HG03575 (cell line): ENCODE measurements at regions not wholly inside any gene's neighbourhood (a gene's known extent, or its start where the extent isn't known, plus 50 kb on each side); places are given as distances from the start of the nearest gene placed in this dataset.
"Not testable (repeated sequence)": the region's sequence is repeated elsewhere in the genome, so short reads cannot be mapped to it uniquely, and the experiment has no call there.

ENCODE experiments used
- ATAC-seq: cut with Tn5 transposase; IDR thresholded peaks from one replicate; pipeline ENCODE4 v1.9.1; 2021; ENCODE audit not compliant: unreplicated experiment, insufficient number of reproducible peaks, low FRiP score; ENCODE audit errors: extremely low read depth

DNA sequence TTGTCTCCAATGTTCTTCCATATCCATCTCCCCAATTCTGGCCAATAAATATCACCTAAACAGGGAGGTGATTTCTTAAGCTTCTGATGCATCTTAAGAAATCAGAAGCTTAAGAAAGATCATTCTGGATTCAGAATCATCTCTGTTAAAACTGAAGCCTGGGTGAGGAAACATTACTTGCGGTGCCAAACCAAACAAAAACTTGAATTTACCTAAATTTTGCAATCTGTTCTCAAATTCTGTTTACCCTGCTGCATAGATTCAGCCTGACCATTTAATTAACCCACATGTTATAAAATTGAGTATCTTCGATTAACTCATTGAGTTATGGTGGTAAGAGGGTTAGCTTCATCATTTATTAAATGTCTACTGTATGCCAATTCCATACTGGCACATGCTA, 204.4 kb upstream of the ZNF385D start:
- ATAC-seq = no peak

DNA sequence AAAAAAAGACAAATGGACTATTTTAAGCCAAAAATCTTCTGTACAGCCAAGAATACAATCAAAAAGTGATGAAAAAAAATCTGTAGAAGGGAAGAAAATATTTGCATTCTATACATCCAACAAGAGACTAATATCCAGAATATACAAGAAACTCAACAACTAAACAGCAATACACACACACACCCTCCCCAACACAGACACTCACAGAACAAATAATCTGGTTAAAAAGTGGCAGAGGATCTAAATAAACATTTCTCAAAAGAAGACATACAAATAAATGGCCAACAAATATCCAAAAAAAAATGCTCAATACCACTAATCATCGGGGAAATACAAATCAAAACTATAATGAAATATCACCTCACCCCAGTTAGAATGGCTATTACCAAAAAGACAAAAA, 209.0 kb upstream of the ZNF385D start:
- no peak for ATAC-seq

DNA sequence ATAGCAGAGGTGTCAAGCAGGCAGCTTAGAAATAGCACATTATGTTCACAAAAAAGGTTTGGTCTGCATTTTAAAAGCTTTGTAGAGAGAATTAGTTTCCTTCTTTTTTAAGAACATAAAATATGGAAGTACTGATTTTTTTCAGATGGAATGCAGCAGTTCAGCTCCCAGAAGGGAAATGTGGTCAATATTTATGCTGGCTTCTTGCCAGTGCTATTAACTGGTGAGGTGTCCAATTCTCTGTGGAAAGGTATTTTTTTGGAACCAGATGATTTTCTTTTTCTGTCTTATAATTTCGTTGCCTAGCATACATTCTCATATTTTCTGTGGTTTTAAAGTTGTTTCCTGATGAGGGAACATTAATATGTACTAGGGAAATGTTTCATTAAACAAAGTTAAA, 211.4 kb upstream of the ZNF385D start:
- ATAC-seq = no peak

DNA sequence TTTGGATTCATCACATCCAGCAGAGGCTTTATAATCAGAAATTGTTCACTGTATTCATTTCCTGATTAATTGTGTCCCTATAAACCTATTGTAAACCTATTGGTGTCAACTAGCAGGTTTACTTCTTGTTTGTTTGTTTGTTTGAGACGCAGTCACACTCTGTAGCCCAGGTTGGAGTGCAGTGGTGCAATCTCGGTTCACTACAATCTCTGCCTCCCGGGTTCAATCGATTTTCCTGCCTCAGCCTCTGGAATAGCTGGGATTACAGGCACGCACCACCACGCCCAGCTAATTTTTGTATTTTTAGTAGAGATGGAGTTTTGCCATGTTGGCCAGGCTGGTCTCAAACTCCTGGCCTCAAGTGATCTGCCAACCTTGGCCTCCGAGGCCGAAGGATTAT, 215.4 kb upstream of the ZNF385D start:
- not testable (repeated sequence) for ATAC-seq

DNA sequence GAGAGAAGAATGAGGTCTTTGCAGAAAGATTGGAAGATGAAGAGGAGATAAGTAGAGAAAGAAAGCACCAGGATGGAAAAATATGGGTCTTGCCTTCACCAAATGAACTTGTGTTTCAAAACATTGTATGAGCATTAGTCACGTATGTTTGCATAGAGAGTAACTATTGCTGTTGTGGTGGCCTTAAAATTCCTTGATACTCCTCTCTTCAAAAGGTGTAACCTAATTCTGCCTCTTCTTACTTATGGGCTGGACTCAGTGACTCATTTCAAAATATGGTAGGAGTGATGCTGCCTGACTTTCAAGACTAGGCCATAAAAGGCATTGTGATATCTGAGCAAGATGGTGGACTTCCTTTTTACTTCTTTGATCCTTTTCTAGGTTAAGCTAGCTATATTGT, 228.7 kb upstream of the ZNF385D start:
- ATAC-seq = no peak

DNA sequence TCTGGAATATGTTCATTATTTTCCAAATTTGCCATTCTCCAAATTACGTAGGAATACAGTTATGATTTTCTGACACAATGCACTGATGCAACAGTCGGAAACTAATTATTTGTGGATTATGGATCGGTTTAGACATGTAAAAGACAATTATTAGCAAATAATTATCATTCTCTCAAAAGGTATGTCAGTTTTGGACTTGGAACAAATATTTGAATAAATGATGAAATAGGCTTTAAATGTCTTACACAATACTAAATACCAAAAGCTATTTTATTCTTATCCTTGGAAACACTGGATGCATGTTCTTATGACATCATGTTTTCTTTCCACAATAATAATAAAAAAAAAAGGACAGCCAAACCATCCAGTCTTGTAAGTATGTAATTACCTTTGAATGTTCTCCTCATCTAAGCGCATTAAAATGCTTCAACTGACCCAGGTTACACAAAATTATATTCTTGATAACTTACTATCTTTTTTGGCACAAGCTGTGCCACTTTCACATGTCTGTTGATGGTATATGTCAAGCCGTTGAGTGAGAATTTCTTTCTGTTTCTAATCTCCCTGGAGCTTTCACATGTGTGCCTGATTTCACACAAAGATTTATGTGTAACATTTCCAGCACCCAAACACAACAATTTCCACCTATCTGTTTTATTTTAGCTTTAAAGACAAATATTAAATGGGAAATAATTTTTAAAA, 238.5 kb upstream of the ZNF385D start:
- no peak for ATAC-seq

DNA sequence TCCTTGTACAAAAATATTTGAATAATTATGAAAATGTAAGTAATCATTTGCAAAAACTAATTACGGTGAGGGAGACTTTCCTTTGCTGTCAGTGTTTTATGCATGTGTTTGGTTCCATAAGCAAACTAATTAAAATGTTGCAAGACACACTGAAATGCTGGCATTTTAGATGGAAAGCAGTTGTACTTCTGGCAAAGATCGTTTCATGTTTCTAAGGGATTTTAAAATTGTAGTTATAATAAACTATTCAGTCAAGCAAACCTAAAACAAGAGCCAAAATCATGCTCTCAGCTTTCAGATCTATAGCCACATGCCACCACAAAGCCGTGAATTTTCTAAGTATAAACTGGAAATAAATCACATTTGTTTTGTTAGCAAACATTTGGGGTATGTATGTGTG, 240.1 kb upstream of the ZNF385D start:
- ATAC-seq = no peak

DNA sequence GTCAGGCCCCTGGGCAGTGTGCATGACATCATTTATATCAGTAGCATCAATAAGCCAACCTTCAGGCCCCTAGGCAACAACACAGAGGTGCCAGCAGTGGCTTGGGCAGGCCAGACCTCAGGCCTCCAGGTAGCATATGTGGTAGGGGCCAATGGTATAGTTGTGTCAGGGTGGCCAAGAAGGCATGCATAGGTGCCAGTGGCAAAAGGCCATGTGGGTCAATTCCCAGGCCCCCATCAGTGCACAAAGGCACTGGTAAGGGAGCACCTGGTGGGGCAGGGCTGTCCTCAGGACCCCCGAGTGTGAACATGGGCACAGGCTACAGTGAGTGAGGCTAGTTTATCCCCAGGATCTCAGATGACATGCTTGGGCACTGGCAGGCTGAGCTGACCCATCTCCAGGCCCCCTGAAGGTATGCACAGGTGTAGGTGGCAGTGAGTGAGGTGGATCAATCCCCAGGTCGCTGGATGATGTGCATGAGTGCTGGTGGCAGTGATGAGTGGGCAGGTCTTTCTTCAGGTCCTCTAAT, 244.1 kb upstream of the ZNF385D start:
- ATAC-seq = no peak

DNA sequence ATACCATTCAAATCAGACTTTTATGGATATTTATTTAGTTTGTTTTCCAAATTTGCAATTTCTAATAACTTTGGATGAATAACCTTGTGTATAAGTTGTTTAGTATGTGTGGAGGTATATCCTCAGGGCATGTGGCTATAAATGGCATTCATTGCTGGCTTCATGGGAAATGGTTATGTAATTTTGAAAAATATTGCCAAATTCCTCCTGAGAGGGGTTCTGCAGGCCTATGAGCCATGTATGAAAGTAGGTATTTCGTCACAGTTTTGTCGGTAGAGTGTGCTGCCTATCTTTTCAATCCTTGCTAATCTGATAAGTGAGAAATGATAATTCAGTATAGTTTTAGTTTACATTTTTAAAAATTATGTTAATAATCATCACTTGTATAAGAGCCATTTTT, 256.4 kb upstream of the ZNF385D start:
- ATAC-seq = no peak

DNA sequence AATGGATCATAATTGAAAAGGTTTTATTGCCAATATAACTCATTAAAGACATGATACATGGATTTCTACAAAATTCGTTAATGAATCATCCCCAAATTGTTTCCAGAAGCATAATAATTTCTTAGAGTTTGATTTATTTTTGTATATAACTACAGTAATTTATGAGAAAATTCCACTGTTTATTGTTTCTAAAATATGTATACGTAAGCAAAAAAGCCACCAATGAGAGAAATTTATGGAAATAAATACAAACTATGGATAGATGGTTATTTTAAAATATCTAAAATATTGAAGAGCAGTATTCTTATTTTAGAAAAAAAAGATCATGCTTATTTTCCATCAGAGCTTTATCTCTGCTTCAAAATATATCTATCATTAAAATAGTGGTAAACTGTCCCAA, 260.0 kb upstream of the ZNF385D start:
- no peak for ATAC-seq

DNA sequence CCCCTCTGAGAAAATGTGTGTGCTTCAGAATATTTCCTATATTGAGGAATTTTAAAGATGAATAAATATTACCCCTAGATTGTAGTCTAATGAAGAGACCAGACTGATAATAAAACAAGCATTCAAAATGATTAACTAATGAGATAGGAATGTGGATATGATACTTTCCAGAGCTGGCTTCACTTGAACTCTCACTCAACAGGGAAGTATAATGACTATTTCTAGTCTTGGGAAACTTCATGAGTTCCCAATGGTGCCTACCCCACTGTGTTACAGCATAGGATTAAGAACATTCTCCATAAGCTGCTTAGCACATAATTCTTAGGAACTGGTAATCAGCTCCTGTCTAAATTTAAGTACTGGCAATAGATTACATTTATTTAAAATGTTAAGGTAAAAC, 261.5 kb upstream of the ZNF385D start:
- no peak for ATAC-seq

DNA sequence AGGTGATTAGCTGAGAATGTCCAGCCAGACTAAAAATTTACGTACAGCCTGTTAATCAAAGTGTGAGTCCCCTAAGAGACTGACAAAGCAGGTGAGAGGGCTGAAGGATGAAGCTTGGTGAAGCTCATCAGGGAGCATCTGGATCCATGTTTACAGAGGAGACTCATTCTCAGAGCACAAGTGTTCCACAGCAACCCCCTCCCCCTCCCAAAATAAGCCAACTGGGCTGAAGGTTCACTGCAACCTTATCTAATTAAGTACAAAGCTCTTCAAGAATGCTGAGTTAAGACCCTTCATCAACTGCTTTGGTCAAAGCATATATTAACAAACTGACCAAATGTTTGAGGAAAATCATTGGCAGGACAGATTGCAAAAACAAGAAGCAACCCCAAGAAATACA, 262.6 kb upstream of the ZNF385D start:
- no peak for ATAC-seq

DNA sequence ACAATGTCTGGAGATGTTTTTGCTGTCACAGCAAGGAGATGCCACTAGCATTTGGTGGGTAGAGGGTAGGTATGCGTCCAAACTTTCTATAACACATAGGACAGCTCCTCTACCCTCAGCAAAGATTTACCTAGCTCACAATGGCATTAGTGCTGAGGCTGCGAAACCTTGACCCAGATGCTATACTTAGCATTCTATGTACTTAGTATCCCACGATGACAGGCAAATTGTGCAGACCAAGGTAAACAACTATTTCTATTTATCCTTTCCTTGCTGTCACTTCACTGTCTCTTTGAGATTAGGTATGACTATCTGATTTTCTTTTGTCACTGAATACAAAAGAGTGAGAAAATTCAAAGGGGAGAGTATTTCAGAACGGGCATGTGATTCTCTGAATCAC, 265.2 kb upstream of the ZNF385D start:
- no peak for ATAC-seq

DNA sequence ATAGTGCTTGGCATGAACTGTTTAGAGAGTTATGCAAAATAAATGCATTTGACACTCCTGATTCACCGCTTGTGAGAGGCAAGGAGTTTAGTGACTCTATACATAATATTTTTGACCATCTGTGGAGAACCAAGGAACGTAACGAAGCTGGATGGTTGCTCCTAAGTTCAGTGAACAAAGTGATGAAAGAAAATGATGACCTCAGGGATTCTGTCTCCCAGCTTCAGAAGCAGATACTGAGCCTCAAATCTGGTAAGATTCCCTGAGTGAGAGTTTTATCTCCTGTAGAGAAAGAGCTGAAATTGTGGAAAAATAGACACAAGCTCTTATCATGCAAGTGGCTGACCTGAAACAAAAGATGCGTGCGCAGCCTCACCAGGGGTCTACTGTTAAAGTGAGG, 273.6 kb upstream of the ZNF385D start:
- ATAC-seq = not testable (repeated sequence)

DNA sequence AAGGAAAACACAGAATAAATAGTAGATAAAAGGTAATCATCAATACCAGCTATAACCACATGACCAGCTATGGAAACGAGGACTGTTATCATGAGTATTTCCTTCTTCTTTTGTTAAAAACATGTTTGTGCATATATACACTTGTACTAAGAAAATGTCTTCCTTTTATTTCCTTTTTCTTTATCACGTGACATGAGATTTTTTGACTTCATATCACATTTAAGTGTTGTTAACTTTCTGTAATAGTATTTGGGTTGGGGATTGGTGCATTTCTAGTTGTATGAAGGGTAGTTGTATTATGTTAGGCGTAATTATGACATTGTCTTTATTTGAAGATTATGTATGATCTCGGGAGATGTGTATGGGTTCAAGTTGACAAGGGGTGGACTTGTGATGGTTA, 278.5 kb upstream of the ZNF385D start:
- ATAC-seq = no peak

DNA sequence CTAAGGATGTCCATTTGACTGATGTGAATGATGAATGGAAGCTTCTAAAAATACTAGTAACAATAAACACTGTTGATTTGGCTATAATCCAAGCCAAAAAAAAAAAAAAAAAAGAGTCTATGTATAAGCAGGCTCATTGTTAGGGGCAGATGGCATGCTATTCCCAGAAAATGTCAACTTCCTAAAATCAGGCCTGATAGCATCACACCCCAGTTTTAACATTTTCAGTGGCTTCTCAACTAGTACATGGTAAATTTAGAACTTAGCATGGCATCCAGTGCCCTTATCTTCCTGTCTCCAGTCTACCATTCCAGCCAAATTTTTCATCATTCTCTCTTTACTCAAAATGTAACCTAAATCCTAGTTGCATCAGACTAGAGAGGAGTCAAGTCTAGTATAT, 288.2 kb upstream of the ZNF385D start:
- ATAC-seq = no peak

DNA sequence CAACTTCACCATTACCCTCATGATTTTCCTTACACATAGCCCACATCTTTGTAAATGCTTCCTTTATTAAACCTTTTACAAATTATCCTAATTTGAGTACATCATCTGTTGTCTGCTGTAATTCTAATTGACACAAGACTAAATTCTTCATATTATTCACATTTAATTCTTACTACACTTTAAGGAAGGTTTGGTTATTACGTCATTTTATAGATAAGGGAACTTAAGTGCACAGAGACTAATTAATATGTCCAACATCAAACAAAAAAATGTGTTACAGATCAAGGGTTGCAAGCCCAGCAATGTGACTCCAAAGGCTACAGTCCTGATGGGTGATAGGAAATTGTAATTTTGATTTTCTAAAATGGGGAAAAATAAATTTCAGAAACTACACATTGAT, 289.1 kb upstream of the ZNF385D start:
- no peak for ATAC-seq

DNA sequence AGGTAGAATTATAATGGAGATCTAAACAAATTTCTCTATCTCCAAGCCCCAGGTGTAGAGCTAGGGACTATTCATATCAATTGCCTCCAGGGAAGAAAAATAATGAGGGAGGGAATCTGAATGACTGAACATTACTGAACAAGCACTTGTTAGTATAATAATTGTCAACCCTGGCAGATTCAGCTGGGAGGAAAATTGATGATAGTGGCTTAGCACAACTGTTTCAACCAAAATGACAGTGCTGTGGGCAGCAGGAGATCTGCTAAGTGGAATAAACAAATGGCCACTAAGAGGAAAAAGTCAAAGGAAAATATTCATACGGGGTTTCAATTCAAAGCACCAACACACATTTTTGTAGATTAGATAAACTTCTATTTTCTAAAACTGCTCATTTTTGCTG, 294.9 kb upstream of the ZNF385D start:
- no peak for ATAC-seq

DNA sequence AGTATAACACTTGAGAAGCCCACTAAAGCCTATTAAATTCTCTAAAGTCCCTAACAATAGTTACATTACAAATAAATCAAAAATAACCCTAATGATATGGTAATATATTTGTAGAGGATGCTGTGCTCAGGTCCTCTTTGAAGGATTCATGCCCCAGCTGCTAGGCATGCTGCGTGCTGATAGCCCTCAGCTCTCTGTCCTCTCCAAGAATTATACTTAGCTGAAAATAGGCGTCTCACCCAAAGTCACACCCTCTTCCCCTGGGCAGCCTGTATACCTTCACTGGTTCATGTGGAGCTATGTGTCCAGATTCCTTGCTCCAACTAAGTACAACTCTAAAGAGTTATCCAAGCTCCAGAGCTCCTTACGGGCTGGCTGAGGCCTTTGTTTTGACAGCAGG, 312.5 kb upstream of the ZNF385D start:
- ATAC-seq = no peak

DNA sequence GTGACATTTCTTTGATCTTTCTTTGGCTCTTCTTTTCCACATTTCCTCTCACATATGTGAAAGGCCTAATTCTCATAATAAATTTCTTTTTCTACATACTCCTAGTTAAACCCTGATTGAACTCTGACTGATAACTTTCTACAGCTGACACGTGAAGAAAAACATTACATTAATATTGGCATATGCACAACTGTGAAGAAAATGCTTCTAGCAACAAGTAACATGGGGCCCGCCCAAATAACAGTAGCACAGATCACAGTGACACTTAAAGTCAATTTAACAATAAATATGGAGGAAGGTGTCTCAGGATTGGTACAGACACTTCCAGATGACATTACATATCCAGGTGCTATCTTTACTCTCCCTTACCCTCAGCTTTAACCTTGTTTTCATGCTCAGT, 317.6 kb upstream of the ZNF385D start:
- no peak for ATAC-seq

DNA sequence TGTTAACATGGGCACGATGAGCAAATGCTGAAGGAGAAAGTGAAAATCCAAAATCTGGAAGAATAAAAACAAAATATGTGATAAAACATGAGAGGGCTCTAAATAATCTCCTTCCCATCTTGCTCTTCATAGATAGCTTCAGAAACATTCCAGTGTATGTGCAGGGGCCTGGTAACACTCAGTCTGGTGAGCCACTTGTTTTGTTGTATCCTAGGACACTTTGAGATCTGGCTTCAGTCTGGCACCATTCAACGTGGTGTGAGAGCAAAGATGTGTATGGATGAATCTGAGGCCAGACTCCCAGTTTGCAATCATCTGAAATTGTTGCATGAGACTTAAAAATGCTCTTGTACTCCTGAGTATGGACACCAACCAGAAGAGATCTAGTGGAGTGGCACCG, 337.2 kb upstream of the ZNF385D start:
- ATAC-seq = no peak
